HG03558 (cell line): ENCODE measurements at regions not wholly inside any gene's neighbourhood (a gene's known extent, or its start where the extent isn't known, plus 50 kb on each side); places are given as distances from the start of the nearest gene placed in this dataset.

Experiments used
- ATAC-seq: cut with Tn5 transposase; IDR thresholded peaks from one replicate; pipeline ENCODE4 v1.9.1; 2021; ENCODE audit warnings: moderate number of reproducible peaks; ENCODE audit not compliant: unreplicated experiment; ENCODE audit errors: extremely low read depth

DNA sequence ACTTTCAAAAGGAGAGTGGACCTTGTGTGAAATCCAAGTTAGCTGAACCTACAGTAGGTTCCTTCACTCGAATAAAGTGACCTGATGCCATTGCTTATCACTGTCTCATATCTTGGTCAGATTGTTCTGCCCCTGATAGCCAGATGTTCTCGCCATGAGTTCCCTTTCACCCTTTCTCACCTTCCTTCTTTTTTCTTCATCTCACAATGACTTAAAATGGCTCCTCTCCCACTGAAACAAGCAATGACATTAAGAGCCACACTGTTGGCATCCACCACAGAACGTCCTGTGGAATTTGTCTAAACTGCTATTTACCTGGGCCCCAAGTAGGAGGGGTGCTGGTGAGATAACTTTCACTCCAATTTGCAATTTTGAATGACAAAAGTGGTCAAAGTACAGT lies 227.6 kb upstream of the PPP1R2C start:
- ATAC-seq: no peak

DNA sequence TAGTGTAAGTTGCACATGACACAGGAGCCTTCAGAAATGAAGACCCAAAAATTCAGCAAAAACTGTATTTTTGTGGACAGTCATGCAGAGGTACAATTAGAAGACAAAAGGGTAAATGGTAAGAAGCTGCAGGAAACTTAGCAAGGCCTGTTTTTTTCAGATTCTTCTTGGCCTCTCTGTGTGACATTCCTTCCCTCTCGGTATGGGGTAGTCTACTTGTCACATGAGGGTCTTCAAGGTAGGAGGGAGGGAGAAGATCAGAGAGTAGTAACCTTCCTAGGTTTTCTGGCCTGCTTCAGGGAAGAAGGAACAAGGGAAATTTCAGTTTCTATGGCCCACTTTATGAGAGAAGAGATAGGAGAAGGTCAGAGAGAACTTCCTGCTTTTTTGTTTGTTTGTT lies 230.4 kb upstream of the PPP1R2C start:
- ATAC-seq: no peak

DNA sequence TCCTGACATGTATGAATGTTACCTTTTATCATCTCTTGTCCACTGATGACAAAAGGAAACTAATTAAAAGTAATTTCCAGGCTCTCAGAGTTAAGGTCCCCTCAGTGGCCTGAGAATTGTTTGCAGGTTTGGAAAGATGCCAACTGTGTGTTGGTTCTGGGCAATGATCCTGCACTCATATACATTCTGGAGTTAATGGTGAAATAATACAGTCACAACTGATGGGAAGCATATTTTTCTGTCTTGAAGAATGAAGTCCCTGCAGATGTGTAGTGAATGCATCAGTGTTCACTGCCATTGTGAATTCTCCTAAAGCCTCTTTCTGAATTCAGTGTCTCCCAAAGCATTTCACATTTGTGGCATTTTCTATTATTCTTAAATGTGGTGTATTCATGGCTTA lies 238.1 kb upstream of the PPP1R2C start:
- ATAC-seq: no peak

DNA sequence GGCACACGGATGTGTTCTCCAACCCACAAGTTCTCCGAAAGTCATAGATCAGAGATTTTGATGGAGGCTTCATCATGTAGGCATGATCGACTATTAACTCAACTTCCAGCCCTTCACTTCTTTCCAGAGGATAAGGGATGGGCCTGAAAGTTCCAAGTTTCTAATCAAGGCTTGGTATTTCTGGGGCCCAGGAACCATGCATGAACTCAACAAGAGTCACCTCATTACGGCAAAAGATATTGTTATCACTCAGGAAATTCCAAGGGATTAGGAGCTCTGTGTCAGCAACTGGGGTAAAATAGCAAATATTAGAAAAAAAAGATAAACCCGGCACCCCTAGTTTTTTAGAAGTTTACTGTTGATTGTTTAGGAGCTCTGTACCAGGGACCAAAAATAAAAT lies 240.1 kb upstream of the PPP1R2C start:
- ATAC-seq: no peak

DNA sequence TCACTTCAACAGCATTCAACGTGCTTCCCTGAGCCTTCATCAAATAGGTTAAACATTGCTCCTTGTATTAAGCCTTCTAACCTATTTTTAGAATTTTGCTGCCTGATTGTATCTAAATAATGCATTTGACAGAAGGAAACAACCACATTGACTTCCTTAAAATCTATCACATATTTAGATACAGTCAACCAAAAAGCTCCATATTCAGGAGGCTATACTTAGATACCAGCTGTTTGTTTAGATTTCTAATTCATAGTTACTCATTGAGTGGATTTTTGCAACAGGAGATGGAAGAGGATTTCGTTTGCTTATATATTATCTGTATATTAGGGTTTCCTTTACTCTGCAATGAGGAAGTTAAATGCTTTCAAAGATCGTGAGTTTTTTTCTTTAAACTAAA lies 241.1 kb upstream of the PPP1R2C start:
- no peak for ATAC-seq

DNA sequence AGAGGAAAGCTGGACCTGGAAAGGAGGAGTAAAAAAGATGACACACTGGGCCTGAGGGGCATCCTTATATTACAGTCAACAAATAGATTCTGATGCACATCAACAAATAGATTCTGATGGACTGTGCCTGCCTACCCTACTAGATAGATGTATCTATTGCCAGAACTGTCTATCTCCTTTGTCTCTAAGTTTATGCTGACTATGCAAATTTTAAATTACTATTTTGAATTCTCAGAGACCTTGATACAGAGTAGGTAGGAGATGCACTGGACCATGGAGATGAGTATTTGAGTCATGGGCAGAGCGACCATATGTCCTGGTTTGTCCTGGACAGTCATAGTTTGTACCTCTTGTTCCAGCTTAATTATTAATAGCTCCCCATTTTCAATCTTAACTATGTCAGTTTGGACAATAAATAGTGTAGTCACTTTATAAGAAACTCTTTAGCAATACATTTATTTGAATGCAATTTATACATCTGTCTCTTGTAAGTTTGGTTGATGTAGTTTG lies 247.9 kb upstream of the PPP1R2C start:
- no peak for ATAC-seq

DNA sequence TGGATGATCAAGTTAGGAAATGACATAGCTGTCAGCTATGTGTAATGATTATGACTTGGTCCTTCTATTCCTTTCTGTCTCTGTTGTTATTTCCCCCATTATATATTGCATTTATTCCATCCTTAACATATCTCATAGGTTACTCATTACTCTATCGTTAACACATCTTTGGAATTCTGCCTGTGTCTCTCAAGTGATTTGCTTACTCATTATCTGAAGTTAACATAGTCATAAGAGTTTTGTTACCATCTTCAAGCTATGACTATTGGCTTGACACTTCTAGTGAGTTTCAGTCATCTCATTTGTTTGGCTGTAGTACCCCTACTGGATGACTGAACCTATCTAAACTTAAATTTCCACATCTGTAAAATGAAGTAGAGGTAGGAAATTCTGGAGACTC lies 286.1 kb upstream of the PPP1R2C start:
- ATAC-seq: no peak

DNA sequence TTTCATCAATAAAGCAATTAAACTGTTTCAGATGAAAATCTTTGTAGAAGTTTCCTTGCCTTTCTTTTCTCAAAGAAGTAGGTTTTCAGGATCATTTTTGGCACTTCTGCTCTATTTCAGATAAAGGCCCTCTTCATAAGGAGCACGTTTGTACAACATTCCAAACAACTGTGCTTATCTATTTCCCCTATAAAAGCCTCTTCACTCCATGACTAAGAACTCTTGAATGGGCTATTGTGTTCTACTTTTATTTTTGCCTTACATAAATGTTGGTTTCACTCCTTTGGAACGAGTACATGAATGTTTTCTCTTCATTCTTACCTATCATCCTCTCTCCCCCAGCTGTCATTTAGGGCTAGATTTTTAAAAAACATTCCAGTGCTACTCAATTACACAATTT lies 288.0 kb upstream of the PPP1R2C start:
- no peak for ATAC-seq

DNA sequence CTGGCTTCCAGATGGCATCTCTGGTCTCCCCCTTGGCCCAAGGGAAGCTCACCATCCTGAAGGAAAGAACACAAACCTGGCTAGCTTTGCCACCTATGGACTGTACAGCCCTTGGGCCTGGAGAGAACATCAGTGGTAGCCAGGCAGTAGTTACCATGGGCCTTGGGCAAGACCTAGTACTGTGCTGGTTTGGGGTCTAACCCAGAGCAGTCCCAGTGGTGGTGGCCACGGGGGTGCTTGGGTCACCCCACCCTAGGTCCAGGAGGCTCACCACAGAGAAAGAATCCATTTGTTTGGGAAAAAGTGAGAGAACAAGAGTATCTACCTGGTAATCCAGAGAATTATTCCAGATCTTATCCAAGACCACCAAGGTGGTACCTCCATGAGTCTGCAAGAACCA lies 290.7 kb upstream of the PPP1R2C start:
- ATAC-seq: no peak

DNA sequence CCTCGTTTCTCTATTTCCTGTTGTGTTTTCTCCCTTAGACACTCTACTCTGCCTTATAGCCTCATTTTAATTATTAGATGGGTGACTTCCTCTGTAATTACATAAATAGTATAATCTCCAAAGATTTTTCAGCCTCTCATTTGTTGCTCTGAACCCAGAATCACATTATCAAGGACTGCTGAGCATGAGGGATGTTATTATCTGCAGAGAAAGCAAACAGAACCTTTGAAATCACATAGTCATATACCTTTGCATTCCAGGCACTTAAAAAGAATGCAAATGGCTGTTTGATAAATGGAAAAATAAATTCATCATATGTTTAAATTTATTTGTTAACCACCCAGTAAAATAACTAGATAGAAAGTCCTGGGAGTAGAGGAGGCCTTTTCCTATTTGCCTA lies 305.1 kb upstream of the PPP1R2C start:
- no peak for ATAC-seq

DNA sequence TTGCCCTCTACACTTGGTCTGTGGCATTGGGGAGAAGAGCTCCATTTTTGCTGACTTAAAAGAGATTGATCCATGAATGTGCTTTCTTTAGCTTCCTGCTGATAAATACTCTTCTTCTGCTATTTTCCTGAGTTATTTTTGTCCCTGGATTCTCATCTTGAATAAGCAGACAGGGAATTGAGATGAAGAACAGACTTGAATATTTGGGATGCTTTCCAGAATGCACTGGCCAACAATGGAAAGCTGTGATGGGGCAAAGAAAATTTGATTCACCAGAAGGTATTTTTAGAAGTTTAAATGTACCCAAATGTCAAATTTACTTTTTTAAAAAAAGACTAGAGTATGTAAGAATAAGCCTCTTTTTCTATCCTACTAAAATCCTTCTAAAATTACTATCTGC lies 309.9 kb upstream of the PPP1R2C start:
- no peak for ATAC-seq

DNA sequence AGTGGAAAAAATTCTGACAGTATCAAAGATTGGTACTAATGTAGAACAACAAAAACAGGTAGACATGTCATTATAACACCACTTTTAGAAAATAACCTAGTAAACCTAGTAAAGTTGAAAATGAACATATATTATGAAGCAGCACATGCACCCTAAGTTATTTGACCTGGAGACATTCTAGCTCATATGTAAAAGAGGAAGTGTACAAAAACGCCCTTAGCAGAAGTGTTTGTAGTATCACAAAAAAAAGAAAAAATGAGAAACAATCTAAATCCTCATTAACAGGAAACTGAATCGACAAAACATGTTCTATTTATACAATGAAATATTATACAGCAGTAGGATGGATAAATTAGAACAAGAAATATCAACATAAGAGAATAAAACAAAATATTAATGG lies 318.9 kb upstream of the PPP1R2C start:
- no peak for ATAC-seq

DNA sequence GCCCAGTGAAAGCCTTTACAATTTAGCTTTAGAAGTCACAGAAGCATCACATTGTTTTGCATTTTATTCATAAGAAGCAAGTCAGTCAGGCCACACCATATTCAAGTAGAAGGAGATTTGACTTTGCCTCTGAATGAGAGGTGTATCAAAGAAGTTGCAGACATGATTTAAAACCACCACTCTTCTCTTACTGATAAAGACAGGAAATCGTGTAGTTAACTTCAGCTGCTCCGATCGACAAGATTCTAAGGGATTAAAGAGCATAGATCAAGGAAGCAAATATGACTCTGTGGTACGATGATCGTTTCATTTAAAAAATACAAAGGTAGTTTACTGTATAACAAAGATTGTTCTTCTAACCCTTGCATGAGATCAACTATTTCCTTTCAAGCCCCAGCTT lies 328.0 kb upstream of the PPP1R2C start:
- no peak for ATAC-seq

DNA sequence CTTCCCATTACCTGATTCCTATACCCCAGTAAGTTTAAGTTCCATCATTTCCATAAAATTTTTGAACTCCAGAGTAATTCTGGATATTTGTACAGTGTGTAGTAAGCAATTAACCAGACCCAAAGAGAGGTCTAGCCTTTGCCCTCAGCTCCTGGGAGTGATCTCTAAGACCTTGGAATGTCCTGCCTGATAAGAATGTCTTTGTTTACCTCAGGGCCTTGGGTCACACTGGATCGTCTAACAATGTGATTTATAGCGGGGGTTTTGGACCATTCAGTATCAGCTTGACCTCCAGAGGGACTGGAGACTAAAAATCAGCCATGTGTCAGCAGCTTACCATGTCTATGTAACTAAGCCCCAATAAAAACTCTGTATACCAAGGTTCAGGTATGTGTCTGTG lies 330.9 kb upstream of the PPP1R2C start:
- ATAC-seq: no peak

DNA sequence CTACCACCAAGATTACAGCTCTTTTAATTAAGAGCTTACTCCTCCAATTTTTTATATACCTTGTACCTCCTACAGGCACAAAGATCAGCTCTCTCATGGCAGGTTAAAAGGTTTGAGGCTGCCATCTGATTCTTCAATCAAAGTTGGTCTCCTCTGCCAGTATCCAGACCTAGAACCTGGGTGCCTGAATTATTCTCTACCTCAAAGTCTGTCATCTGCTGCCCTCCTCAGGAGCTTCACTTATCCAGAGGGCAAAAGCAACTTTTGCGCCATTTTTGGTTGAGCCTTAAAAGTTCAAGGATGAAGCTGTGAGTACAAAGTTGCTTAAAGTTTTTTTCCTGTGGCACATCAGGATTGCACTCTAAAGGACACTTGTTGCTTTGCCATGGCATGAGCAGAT lies 343.7 kb upstream of the PPP1R2C start:
- ATAC-seq: no peak

DNA sequence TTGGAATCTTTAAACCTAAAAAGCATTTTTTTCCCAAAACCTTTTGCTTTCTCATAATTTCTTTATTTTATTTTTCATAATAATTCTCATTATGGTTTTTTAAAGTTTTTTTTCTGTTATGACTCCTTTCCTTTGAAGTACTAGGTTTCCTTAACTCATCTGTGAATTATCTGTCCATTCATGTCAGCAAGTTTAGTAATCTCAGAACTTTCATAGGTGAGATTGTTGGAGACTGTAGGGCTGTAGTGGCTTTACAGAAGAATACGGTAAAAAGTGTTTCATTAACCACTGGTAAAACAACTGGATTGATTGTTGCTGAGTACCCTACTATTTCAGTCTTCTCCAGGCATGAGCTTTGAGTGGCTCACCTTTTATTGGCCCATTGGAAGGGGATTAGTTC lies 361.7 kb upstream of the PPP1R2C start:
- ATAC-seq: no peak

DNA sequence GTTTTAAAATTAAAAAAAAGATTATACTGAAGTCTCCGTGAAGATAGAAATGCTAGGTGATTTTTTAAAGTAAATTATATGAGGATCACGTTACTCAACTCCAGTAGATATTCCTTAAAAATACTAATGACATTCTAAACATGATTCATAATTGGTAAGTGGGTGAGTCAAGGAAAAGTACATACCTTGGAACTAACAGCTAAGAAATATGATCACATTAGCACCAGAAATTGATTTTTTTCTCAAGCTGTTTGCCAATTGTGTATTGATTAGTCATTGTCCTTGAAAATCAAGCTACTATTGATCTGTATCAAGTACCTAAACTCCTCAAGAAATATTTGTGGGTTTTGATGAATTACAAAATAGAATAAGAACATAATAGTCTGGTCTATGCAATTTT lies 362.6 kb upstream of the PPP1R2C start:
- ATAC-seq: no peak

DNA sequence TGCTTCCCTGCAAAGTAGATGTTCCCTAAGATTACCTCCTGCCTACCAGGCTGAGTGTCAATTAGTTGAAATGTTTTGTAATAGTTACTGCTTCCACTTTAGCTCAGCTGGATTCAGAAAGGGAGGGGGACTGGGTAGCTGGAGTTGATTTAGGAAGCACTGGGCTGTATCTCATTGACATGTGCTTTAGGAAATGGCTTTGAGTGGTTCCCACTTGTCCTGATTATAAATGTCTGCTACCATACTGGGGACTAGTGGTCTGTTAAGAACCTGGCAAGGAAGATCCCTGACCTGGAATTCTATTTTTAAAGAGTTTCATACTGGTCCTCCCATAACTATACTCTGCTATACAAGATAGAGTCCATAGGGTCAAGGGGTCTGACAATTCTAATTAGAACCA lies 363.9 kb upstream of the PPP1R2C start:
- ATAC-seq: no peak

DNA sequence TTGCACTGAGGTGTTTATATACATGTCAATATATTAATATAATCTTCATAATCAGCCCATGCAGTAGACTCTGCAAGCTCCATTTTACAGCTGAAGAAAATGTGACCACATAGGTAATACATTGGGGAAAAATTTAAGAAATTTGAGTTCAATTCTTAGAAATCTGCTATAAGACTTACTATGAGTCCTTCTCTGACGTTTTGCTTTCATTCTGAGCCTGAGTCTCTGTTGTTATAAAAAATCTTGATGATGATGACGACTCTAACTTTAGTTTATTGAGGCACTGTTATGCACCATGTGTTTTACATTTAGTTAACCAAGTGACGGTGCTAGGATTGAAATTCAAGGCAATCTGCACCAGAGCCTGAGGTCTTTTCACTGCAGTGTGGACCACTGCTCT lies 370.3 kb upstream of the PPP1R2C start:
- ATAC-seq: no peak

DNA sequence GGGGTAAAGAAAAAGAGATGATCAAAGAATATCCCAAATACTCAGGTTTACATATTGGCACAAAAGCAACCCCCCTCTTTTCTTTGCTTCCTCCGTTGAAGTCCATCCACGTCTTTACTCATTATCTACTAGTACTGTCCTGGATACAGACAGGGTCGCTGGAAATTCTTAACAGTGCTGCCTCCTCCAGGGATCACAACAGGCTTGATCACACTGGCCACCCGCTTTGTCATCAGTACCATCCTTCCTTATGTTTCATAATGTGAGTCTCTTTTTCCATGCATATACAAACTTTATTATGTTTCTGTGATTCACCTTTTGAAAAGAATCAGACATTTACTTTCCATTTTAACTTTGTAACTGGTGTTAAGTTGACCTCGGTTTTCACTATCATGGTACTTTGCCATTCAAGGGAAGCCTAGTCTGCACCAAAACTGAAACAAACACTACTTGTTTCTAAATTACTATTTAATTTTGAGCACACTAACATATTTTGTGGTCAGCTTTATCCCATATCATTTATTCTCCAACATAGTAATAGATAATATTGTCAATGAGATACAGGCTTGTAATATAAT lies 387.5 kb upstream of the PPP1R2C start:
- no peak for ATAC-seq

DNA sequence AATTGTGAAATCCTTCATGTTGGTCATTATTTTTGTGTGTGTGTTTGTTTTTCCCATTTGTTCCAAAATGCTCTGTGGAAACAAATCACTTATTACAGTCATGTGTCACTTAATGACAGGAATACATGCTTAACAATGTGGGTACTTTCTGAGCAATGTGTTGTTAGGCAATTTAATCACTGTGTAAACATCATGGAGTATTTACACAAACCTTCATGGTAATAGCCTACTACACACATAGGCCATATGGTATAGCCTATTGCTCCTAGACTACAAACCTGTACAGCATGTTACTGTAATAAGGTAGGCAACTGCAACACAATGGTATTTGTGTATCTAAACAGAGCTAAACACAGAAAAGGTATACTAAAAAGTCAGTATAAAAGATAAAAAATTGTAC lies 388.9 kb upstream of the PPP1R2C start:
- no peak for ATAC-seq

DNA sequence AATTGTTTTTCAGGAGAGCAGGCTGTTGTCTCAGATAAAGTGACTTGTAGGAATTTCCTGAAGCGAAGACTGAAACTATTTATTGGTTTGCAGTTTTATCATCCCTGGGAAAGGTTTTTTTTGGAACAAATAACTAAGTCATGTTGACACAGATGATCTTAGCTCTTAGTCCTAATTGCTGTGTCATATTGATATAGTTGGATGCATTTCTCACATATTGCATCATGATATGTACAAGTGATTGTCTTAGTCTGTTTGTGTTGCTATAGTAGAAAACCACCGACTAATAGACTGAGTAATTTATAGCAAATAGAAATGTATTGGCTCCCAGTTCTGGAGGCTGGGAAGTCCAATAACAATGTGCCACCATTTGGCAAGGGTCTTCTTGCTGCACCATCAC lies 397.5 kb upstream of the PPP1R2C start:
- ATAC-seq: no peak

DNA sequence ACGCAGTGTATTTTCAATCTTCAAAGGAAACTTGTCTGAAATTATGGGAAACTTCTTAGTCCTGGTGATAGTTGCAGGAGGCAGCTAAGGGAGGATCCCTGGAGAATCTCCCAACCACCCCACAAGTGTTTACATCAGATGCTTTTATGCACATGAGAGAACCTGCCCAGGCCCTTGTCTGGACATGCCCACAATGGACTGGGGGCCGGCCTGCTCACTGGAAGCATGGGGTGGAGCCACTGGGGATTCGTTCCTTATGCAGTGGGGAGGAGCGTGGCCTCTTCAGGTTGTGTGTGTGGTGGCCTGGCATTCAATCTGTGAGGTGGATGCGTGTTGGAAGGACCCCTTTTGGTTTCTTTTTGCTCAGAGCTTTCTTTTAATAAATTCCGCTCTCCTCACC lies 398.7 kb upstream of the PPP1R2C start:
- no peak for ATAC-seq
